Neural crest cell (in vitro differentiated cells): ENCODE measurements at regions not wholly inside any gene's neighbourhood (a gene's known extent, or its start where the extent isn't known, plus 50 kb on each side); places are given as distances from the start of the nearest gene placed in this dataset.
A peak's percentile ranks its signal among the peaks of the same experiment; 100 is the strongest.
"Not testable (repeated sequence)": the region's sequence is repeated elsewhere in the genome, so short reads cannot be mapped to it uniquely, and the experiment has no call there.

Source experiments
- DNase-seq: peaks from one replicate; pipeline ENCODE4 v3.0.0; 2021; ENCODE audit warnings: low read depth, mixed read lengths, low spot score
- H3K27ac Mint-ChIP-seq: one replicate; pipeline ENCODE4 v1.8.0; 2021; ENCODE audit warnings: mild to moderate bottlenecking, mixed read lengths; ENCODE audit not compliant: unreplicated experiment
- H3K27me3 Mint-ChIP-seq: 2 replicates; pipeline ENCODE4 v1.8.0; 2021; ENCODE audit warnings: low read depth, mild to moderate bottlenecking, mixed read lengths
- H3K36me3 Mint-ChIP-seq: 2 replicates; pipeline ENCODE4 v1.8.0; 2021; ENCODE audit warnings: low read depth, mild to moderate bottlenecking, mixed read lengths
- H3K4me1 Mint-ChIP-seq: 2 replicates; pipeline ENCODE4 v1.8.0; 2021; ENCODE audit warnings: mixed read lengths
- H3K4me3 Mint-ChIP-seq: one replicate; pipeline ENCODE4 v1.8.0; 2021; ENCODE audit warnings: mild to moderate bottlenecking, mixed read lengths
- H3K9me3 Mint-ChIP-seq: 2 replicates; pipeline ENCODE4 v1.8.0; 2021; ENCODE audit warnings: mixed read lengths
- CTCF ChIP-seq: fragments of 200-600 bp; sonication (generic); conservative IDR thresholded peaks from 2 replicates; pipeline ENCODE4 v1.5.0; 2021; ENCODE audit warnings: antibody characterized with exemption, mild to moderate bottlenecking

GRCh38 chr13:24968416-24968815 is 127.5 kb upstream of the PABPC3 start:
- peak; percentile 67 for TF ChIP-seq CTCF
- peak overlapping the region; percentile 53 for H3K27ac Mint-ChIP-seq
- not testable (repeated sequence) for H3K36me3 Mint-ChIP-seq, H3K27me3 Mint-ChIP-seq, H3K9me3 Mint-ChIP-seq
- peak overlapping the region; percentile 77 for H3K4me3 Mint-ChIP-seq
- DNase-seq = peak; percentile 10
- peaks cover 11% of the 10 kb centered on the region for H3K4me1 Mint-ChIP-seq

GRCh38 chr13:24973102-24973501 is 122.8 kb upstream of the PABPC3 start:
- H3K36me3 Mint-ChIP-seq, H3K4me3 Mint-ChIP-seq, H3K4me1 Mint-ChIP-seq, H3K27me3 Mint-ChIP-seq, H3K9me3 Mint-ChIP-seq, H3K27ac Mint-ChIP-seq, DNase-seq: not testable (repeated sequence)

GRCh38 chr13:24981181-24981803 is 114.6 kb upstream of the PABPC3 start:
- H3K4me1 Mint-ChIP-seq, H3K9me3 Mint-ChIP-seq, DNase-seq, H3K27me3 Mint-ChIP-seq, H3K4me3 Mint-ChIP-seq, H3K36me3 Mint-ChIP-seq, H3K27ac Mint-ChIP-seq: not testable (repeated sequence)

- Mint-ChIP-seq H3K4me1 (peaks cover 8% of the 10 kb centered on the region), H3K27me3 (no peaks in the 10 kb centered on the region), H3K36me3 (no peaks in the 10 kb centered on the region), H3K9me3 (no peaks in the 10 kb centered on the region), H3K27ac (no peak overlapping the region), H3K4me3 (no peak overlapping the region)
- no peak for DNase-seq
- TF ChIP-seq CTCF = no peak
Measured at GRCh38 chr13:24982333-24982999, 113.5 kb upstream of the PABPC3 start.

GRCh38 chr13:24983094-24983493 is 112.8 kb upstream of the PABPC3 start:
- Mint-ChIP-seq H3K4me1 (peaks cover 8% of the 10 kb centered on the region), H3K9me3 (no peaks in the 10 kb centered on the region), H3K36me3 (no peaks in the 10 kb centered on the region), H3K4me3 (no peak overlapping the region), H3K27me3 (peaks cover 3% of the 10 kb centered on the region), H3K27ac (no peak overlapping the region)
- TF ChIP-seq CTCF = no peak
- DNase-seq = no peak

GRCh38 chr13:24984134-24984533 is 111.8 kb upstream of the PABPC3 start:
- no peak for DNase-seq
- peaks cover 8% of the 10 kb centered on the region for H3K4me1 Mint-ChIP-seq
- H3K36me3 Mint-ChIP-seq = no peaks in the 10 kb centered on the region
- no peak overlapping the region for H3K27ac Mint-ChIP-seq
- no peak for TF ChIP-seq CTCF
- no peak overlapping the region for H3K4me3 Mint-ChIP-seq
- H3K27me3 Mint-ChIP-seq = peaks cover 4% of the 10 kb centered on the region
- no peaks in the 10 kb centered on the region for H3K9me3 Mint-ChIP-seq
